ENCODE measurements at regions not wholly inside any gene's neighbourhood (a gene's known extent, or its start where the extent isn't known, plus 50 kb on each side); places are given as distances from the start of the nearest gene placed in this dataset.

- POLR2A ChIA-PET: no interaction called here
- CTCF ChIA-PET: interaction anchor here (0.7 kb wide), 1 partner anchor 264 kb away, joined by 4 read pairs; no protein-coding TSS in a partner anchor
- no peak for DNase-seq (ENCODE audit: low read depth, low spot score)
- TF ChIP-seq CTCF (IDR thresholded peaks at IDR 0.05; ENCODE audit: insufficient read depth, low read length, missing control alignments): no peak
- H3K4me3 ChIP-seq (ENCODE audit: low read depth, low read length): no peak overlapping the region
Measured at GRCh38 chr9:124101215-124101968, 89.8 kb downstream of the LHX2 start.

GRCh38 chr9:124101969-124102345 is 90.4 kb downstream of the LHX2 start:
- H3K4me3 ChIP-seq (ENCODE audit: low read depth, low read length): no peak overlapping the region
- DNase-seq (ENCODE audit: low read depth, low spot score): no peak
- POLR2A ChIA-PET: no interaction called here
- TF ChIP-seq CTCF (IDR thresholded peaks at IDR 0.05; ENCODE audit: insufficient read depth, low read length, missing control alignments): no peak
- CTCF ChIA-PET: interaction anchor here (0.7 kb wide), 1 partner anchor 263 kb away, joined by 4 read pairs; no protein-coding TSS in a partner anchor

GRCh38 chr9:124102363-124102762 is 90.8 kb downstream of the LHX2 start:
- TF ChIP-seq CTCF (IDR thresholded peaks at IDR 0.05; ENCODE audit: insufficient read depth, low read length, missing control alignments): no peak
- no peak overlapping the region for H3K4me3 ChIP-seq (ENCODE audit: low read depth, low read length)
- CTCF ChIA-PET: no interaction called here
- DNase-seq (ENCODE audit: low read depth, low spot score): no peak
- POLR2A ChIA-PET: no interaction called here

GRCh38 chr9:124105266-124105665 is 93.7 kb downstream of the LHX2 start:
- POLR2A ChIA-PET: no interaction called here
- CTCF ChIA-PET: no interaction called here
- H3K4me3 ChIP-seq (ENCODE audit: low read depth, low read length): no peak overlapping the region
- no peak for DNase-seq (ENCODE audit: low read depth, low spot score)
- TF ChIP-seq CTCF (IDR thresholded peaks at IDR 0.05; ENCODE audit: insufficient read depth, low read length, missing control alignments): no peak

- DNase-seq (ENCODE audit: low read depth, low spot score): no peak
- CTCF ChIA-PET: interaction anchor here (1.0 kb wide), 1 partner anchor 14 kb away, joined by 3 read pairs; no protein-coding TSS in a partner anchor
- POLR2A ChIA-PET: no interaction called here
- no peak overlapping the region for H3K4me3 ChIP-seq (ENCODE audit: low read depth, low read length)
- no peak for TF ChIP-seq CTCF (IDR thresholded peaks at IDR 0.05; ENCODE audit: insufficient read depth, low read length, missing control alignments)
Measured at GRCh38 chr9:124108216-124108615, 96.6 kb downstream of the LHX2 start.

- H3K4me3 ChIP-seq (ENCODE audit: low read depth, low read length): no peak overlapping the region
- CTCF ChIA-PET: interaction anchor here (1.0 to 1.6 kb wide), 3 partner anchors 13 to 300 kb away, joined by 3 to 12 read pairs (median 3); no protein-coding TSS in a partner anchor
- POLR2A ChIA-PET: no interaction called here
- DNase-seq (ENCODE audit: low read depth, low spot score): no peak
- TF ChIP-seq CTCF (IDR thresholded peaks at IDR 0.05; ENCODE audit: insufficient read depth, low read length, missing control alignments): no peak
Measured at GRCh38 chr9:124110307-124110915, 98.8 kb downstream of the LHX2 start.

Data from AG04449 (cell line).